Subcutaneous abdominal adipose tissue (tissue), 5 donors: ENCODE measurements at regions not wholly inside any gene's neighbourhood (a gene's known extent, or its start where the extent isn't known, plus 50 kb on each side); places are given as distances from the start of the nearest gene placed in this dataset.
"Not testable (repeated sequence)": the region's sequence is repeated elsewhere in the genome, so short reads cannot be mapped to it uniquely, and the experiment has no call there.

Experiments
- H3K27ac ChIP-seq: one replicate; pipeline ENCODE4 v1.7.0; 2013; ENCODE audit warnings: low read depth, mild to moderate bottlenecking, inconsistent platforms, low read length, moderate library complexity
- H3K27me3 ChIP-seq, 5 donors: one replicate each; pipeline ENCODE4 v1.7.0; 2013; ENCODE audit warnings: low read length in 5 of 5, inconsistent platforms in 1 of 5; ENCODE audit not compliant: control insufficient read depth in 5 of 5, insufficient read depth in 4 of 5
- H3K36me3 ChIP-seq, 5 donors: one replicate each; pipeline ENCODE4 v1.7.0; 2013; ENCODE audit warnings: low read length in 5 of 5; ENCODE audit not compliant: control insufficient read depth in 5 of 5, insufficient read depth in 5 of 5
- H3K4me1 ChIP-seq, 5 donors: one replicate each; pipeline ENCODE4 v1.7.0; 2013; ENCODE audit warnings: low read length in 5 of 5, mild to moderate bottlenecking in 3 of 5, moderate library complexity in 1 of 5; ENCODE audit not compliant: control insufficient read depth in 5 of 5, insufficient read depth in 5 of 5
- H3K4me3 ChIP-seq, 5 donors: one replicate each; pipeline ENCODE4 v1.7.0; 2013; ENCODE audit warnings: low read length in 5 of 5, low read depth in 1 of 5
- H3K9ac ChIP-seq, 5 donors: one replicate each; pipeline ENCODE4 v1.7.0; 2013; ENCODE audit warnings: low read length in 5 of 5, mild to moderate bottlenecking in 4 of 5, moderate library complexity in 3 of 5
- H3K9me3 ChIP-seq, 5 donors: one replicate each; pipeline ENCODE4 v1.7.0; 2013; ENCODE audit warnings: low read length in 5 of 5; ENCODE audit not compliant: control insufficient read depth in 5 of 5
- donor health status: healthy.
- donor health status: healthy.
- donor health status: healthy.
- donor health status: healthy.
- donor health status: healthy.

DNA sequence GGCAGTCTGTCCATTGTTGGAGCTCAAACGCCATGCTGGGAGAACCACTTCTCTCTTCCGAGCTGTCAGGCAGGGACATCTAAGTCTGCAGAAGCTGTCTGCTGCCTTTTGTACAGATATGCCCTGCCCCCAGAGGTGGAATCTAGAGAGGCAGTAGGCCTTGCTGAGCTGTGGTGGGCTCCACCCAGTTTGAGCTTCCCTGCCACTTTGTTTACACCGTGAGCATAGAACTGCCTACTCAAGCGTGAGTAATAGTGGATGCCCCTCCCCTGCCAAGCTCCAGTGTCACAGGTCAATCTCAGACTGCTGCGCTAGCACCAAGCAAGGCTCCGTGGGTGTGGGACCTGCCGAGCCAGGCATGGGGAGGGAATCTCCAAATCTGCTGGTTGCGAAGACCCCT, 145.7 kb downstream of the VSIG4 start:
- Histone ChIP-seq H3K36me3 (no peaks in the 10 kb centered on the region), H3K27me3 (peaks cover 0 to 10% (median 3%) of the 10 kb centered on the region in 5 donors), H3K4me3 (no peak overlapping the region), H3K27ac (no peak overlapping the region), H3K9ac (no peak overlapping the region), H3K9me3 (peaks cover 0 to 2% (median 0%) of the 10 kb centered on the region in 5 donors), H3K4me1 (no peaks in the 10 kb centered on the region)

DNA sequence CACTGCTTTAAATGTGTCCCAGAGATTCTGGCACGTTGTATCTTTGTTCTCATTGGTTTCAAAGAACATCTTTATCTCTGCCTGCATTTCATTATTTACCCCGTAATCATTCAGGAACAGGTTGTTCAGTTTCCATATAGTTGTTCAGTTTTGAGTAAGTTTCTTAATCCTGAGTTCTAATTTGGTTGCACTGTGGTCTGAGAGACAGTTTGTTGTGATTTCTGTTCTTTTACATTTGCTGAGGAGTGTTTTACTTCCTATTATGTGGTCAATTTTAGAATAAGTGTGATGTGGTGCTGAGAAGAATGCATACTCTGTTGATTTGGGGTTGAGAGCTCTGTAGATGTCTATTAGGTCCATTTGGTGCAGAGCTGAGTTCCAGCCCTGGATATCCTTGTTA, 148.1 kb downstream of the VSIG4 start:
- not testable (repeated sequence) for H3K9me3 ChIP-seq, H3K27ac ChIP-seq, H3K36me3 ChIP-seq, H3K27me3 ChIP-seq, H3K4me1 ChIP-seq, H3K9ac ChIP-seq, H3K4me3 ChIP-seq

DNA sequence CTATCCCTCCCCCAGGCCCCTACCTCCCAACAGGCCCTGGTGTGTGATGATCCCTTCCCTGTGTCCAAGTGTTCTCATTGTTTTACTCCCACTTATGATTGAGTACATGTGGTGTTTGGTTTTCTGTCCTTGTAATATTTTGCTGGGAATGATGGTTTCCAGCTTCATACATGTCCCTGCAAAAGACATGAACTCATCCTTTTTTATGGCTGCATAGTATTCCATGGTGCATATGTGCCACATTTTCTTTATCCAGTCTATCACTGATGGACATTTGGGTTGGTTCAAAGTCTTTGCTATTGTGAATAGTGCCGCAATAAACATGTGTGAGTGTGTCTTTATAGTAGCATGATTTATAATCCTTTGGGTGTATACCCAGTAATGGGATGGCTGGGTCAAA, 151.7 kb downstream of the VSIG4 start:
- H3K4me3 ChIP-seq, H3K27ac ChIP-seq, H3K4me1 ChIP-seq, H3K27me3 ChIP-seq, H3K9me3 ChIP-seq, H3K36me3 ChIP-seq, H3K9ac ChIP-seq: not testable (repeated sequence)

DNA sequence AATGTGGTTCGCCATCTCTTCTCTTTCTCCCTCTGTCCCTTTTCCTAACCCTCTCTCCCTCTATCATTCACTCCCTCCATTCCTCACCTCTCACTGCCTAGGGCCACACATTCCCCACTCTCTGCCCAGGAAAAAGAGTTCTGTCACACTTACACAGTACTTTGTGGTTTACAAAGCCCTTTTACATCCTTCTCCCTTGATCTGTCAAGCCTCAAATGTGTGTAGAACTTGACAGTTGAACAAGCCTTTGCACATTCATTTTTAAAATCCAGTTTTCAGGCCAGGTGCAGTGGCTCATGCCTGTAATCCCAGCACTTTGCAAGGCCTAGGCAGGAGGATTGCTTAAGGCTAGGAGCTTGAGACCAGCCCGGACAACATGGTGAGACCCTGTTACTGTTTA, 156.3 kb downstream of the VSIG4 start:
- Histone ChIP-seq H3K4me3 (no peak overlapping the region), H3K9ac (no peak overlapping the region), H3K27me3 (peaks cover 0 to 7% (median 4%) of the 10 kb centered on the region in 5 donors), H3K27ac (no peak overlapping the region), H3K4me1 (no peaks in the 10 kb centered on the region), H3K36me3 (no peaks in the 10 kb centered on the region), H3K9me3 (no peaks in the 10 kb centered on the region)

DNA sequence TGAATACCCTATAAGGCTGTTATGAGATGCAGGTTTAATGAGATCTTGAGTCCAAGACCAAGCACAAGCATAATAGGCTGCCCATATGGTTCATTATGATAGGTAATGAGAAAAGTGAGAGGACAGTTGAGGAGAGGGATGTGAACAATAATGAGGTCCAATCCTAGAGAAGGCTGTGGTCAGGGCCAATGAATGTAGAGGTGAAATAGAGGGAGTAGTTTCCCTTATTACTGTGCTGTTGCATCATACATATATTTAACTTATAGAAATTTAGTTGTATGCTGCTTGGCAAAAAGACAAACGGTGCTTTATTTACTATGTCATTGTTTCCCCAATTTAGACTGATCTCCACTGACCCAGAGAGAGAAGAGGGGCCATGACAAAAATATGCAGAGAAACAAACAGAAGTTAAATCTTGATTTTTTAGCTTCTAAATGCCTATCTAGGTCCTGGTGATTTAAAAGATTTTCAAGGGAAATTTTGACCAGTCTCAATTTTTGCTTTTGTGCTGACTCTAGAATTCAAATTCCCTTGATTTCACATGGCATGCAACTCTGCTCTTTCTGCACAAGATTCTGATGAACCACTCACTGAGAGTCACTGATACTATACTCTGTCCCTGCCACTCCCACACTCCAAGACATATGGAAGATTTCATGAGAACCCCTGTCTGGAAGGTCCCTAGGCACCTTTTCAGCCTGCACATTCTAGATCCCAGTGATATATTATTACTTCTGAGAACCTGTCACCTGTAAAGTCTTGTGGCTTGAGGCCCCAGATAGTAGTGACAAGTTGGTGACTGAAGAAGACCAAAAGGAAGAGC, 159.7 kb downstream of the VSIG4 start:
- no peaks in the 10 kb centered on the region for H3K36me3 ChIP-seq
- H3K27ac ChIP-seq = no peak overlapping the region
- H3K4me3 ChIP-seq = no peak overlapping the region
- no peaks in the 10 kb centered on the region for H3K9me3 ChIP-seq
- H3K9ac ChIP-seq = no peak overlapping the region
- H3K4me1 ChIP-seq = no peaks in the 10 kb centered on the region
- H3K27me3 ChIP-seq = peaks cover 0 to 14% (median 2%) of the 10 kb centered on the region in 5 donors

DNA sequence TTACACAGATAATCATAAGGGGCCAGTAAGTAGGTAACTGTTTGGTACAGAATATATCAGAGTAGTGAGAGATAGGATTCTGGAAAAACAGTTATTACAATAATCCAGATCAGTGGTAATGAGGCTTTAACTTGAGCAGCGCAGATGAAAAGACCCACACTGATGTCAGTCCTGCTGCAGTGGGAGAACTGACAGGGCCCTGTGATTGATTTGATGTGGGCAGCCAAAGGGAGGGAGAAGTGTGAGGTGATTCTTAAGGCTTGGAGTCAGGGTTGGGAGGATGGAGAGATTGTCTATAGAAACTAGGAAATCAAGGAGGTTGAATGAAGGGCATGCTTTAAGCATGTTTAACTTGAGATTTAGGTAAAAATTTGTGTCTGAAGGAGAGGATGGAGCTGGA, 161.4 kb downstream of the VSIG4 start:
- no peaks in the 10 kb centered on the region for H3K4me1 ChIP-seq
- H3K4me3 ChIP-seq = no peak overlapping the region
- peaks cover 8 to 27% (median 14%) of the 10 kb centered on the region in 5 donors for H3K27me3 ChIP-seq

DNA sequence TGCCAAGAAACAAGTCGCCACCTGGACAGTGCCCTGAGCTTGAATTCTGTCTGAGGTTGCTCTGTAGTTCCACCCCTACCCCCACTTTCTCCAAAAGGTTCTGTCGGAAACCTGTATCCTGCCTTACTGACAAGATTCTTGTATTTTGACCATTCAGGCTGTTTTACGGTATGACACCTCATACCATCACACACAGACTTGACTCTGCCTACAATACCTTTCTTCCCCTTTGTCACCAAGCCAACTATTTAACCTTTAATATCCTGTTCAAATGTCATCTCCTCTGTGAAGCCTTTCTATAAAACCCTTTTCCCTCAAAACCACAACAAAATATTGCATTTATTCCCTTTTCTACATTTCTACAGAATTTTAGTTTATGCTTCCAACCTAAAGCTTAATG, 161.9 kb downstream of the VSIG4 start:
- Histone ChIP-seq H3K9ac (no peak overlapping the region), H3K27me3 (peaks cover 9 to 32% (median 15%) of the 10 kb centered on the region in 5 donors), H3K4me1 (no peaks in the 10 kb centered on the region), H3K36me3 (no peaks in the 10 kb centered on the region), H3K4me3 (no peak overlapping the region), H3K27ac (no peak overlapping the region), H3K9me3 (peaks cover 0 to 3% (median 0%) of the 10 kb centered on the region in 5 donors)

More for the DNA sequence above, 161.4 kb downstream of the VSIG4 start:
- peaks cover 0 to 3% (median 0%) of the 10 kb centered on the region in 5 donors for H3K9me3 ChIP-seq
- no peak overlapping the region for H3K9ac ChIP-seq
- no peaks in the 10 kb centered on the region for H3K36me3 ChIP-seq
- H3K27ac ChIP-seq = no peak overlapping the region

DNA sequence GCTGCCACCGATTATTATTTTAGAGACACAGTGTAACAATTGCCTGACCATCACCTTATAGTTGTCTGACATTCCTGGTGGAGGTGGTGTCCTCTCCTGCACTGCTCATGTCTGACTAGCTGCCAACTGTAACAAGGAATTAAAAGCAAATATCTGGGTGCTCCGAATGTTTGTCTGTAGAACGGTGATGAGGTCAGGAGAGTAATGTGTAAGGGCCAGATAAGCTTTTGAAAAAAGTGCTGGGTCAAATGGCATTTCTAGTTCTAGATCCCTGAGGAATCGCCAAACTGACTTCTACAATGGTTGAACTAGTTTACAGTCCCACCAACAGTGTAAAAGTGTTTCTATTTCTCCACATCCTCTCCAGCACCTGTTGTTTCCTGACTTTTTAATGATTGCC, 164.3 kb downstream of the VSIG4 start:
- not testable (repeated sequence) for H3K4me1 ChIP-seq, H3K27ac ChIP-seq, H3K9ac ChIP-seq, H3K36me3 ChIP-seq, H3K9me3 ChIP-seq, H3K4me3 ChIP-seq
- H3K27me3 ChIP-seq = peaks cover 9 to 27% (median 15%) of the 10 kb centered on the region in 5 donors

DNA sequence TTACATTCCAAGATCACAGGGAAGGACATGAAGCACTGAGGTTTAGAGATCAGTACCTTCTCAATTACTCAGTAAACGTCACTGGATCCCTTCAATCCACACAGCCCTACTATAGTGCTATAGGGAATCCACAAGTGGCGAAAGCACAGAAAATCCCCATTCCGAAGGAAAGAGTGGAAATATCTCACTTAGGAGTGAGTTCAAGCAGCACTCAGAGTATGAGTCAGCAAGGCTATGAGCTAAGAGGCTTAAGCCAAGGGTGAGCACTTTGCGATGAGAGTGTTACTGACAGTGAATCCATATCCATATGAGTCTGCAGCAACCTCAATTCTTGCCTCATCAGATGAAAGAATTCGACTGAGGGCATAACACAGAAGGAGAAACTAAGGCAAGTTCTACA, 165.1 kb downstream of the VSIG4 start:
- no peaks in the 10 kb centered on the region for H3K4me1 ChIP-seq
- H3K27me3 ChIP-seq = peaks cover 9 to 27% (median 15%) of the 10 kb centered on the region in 5 donors
- no peak overlapping the region for H3K27ac ChIP-seq
- no peak overlapping the region for H3K9ac ChIP-seq
- H3K36me3 ChIP-seq = no peaks in the 10 kb centered on the region
- peaks cover 0 to 3% (median 0%) of the 10 kb centered on the region in 5 donors for H3K9me3 ChIP-seq
- H3K4me3 ChIP-seq = no peak overlapping the region

DNA sequence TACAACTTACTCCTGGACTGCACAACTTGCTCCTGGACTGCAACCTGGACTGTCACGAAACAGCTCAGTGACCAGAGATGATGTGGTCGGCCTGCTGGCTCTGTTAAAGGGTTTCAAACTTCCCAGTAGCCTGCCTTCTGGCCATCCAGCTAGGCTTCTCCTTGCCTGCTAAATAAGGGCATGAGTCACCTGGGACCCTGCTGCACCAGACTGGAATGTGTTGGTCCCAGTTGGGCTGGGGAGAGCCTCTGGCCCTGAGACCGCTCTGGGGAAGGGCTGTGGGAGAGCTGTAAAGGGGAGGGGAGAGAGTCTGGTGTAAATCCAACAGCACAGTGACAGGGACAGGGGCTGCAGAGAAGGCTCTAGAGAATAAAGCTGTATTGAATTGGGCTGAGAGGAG, 165.8 kb downstream of the VSIG4 start:
- Histone ChIP-seq H3K36me3 (no peaks in the 10 kb centered on the region), H3K9me3 (peaks cover 0 to 3% (median 0%) of the 10 kb centered on the region in 5 donors), H3K4me3 (no peak overlapping the region), H3K9ac (no peak overlapping the region), H3K4me1 (no peaks in the 10 kb centered on the region), H3K27me3 (peaks cover 9 to 27% (median 13%) of the 10 kb centered on the region in 5 donors), H3K27ac (no peak overlapping the region)
